Neural progenitor cell (in vitro differentiated cells): ENCODE measurements at regions not wholly inside any gene's neighbourhood (a gene's known extent, or its start where the extent isn't known, plus 50 kb on each side); places are given as distances from the start of the nearest gene placed in this dataset.

ENCODE experiments used
- CTCF ChIP-seq: fragments of 200-600 bp; sonication (generic); IDR thresholded peaks from 2 replicates; pipeline ENCODE4 v1.5.1; 2017; ENCODE audit warnings: antibody characterized with exemption, mild to moderate bottlenecking
- EZH2 ChIP-seq: fragments of 200-600 bp; sonication (generic); IDR thresholded peaks from 2 replicates; pipeline ENCODE4 v1.6.1; 2017; ENCODE audit warnings: antibody characterized with exemption, mild to moderate bottlenecking, moderate library complexity
- EZH2phosphoT487 ChIP-seq: fragments of 200-600 bp; sonication (generic); IDR thresholded peaks from 2 replicates; pipeline ENCODE4 v1.6.1; 2017; ENCODE audit warnings: antibody characterized with exemption

- TF ChIP-seq CTCF = no peak
- no peak for TF ChIP-seq EZH2
- no peak for TF ChIP-seq EZH2phosphoT487
These were observed 1480.3 kb downstream of the C4orf33 start for GRCh38 chr4:130576218-130576617.
